ENCODE measurements at regions not wholly inside any gene's neighbourhood (a gene's known extent, or its start where the extent isn't known, plus 50 kb on each side); places are given as distances from the start of the nearest gene placed in this dataset.

GRCh38 chr7:81308643-81309322 is 389.9 kb upstream of the SEMA3C start:
- no peak for TF ChIP-seq CTCF (conservative IDR thresholded peaks at IDR 0.05; ENCODE audit: low read length)
- TF ChIP-seq EZH2phosphoT487 (IDR thresholded peaks at IDR 0.05; ENCODE audit: borderline replicate concordance) = no peak
